Peyer's patch (tissue), 4 donors: ENCODE measurements at regions not wholly inside any gene's neighbourhood (a gene's known extent, or its start where the extent isn't known, plus 50 kb on each side); places are given as distances from the start of the nearest gene placed in this dataset.

Experiments
- POLR2A ChIP-seq, 2 donors: fragments of 450-650 bp; IDR thresholded peaks; one replicate each; pipeline ENCODE4 v1.5.1; 2017; ENCODE audit warnings: antibody characterized with exemption in 2 of 2, mild to moderate bottlenecking in 2 of 2, moderate library complexity in 2 of 2
- TF ChIP-seq, protein P1 (sequence below), 6 experiments: fragments of 450-650 bp in 4 of 6; fragments of 200-600 bp in 2 of 6; sonication (generic) in 1 of 6; IDR thresholded peaks; one replicate each; pipeline ENCODE4 v1.5.1; 2017 to 2019; ENCODE audit warnings: antibody characterized with exemption in 6 of 6, mild to moderate bottlenecking in 3 of 6, moderate library complexity in 1 of 6

GRCh38 chr9:84471816-84472215, 131.3 kb upstream of the SLC28A3 start:
- TF ChIP-seq, protein P1, sequence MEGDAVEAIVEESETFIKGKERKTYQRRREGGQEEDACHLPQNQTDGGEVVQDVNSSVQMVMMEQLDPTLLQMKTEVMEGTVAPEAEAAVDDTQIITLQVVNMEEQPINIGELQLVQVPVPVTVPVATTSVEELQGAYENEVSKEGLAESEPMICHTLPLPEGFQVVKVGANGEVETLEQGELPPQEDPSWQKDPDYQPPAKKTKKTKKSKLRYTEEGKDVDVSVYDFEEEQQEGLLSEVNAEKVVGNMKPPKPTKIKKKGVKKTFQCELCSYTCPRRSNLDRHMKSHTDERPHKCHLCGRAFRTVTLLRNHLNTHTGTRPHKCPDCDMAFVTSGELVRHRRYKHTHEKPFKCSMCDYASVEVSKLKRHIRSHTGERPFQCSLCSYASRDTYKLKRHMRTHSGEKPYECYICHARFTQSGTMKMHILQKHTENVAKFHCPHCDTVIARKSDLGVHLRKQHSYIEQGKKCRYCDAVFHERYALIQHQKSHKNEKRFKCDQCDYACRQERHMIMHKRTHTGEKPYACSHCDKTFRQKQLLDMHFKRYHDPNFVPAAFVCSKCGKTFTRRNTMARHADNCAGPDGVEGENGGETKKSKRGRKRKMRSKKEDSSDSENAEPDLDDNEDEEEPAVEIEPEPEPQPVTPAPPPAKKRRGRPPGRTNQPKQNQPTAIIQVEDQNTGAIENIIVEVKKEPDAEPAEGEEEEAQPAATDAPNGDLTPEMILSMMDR (IDR thresholded peaks at IDR 0.05) = no peak
- no peak for TF ChIP-seq POLR2A (IDR thresholded peaks at IDR 0.05)
